ENCODE measurements at regions not wholly inside any gene's neighbourhood (a gene's known extent, or its start where the extent isn't known, plus 50 kb on each side); places are given as distances from the start of the nearest gene placed in this dataset.
A peak's percentile ranks its signal among the peaks of the same experiment; 100 is the strongest.
"Not testable (repeated sequence)": the region's sequence is repeated elsewhere in the genome, so short reads cannot be mapped to it uniquely, and the experiment has no call there.

DNA sequence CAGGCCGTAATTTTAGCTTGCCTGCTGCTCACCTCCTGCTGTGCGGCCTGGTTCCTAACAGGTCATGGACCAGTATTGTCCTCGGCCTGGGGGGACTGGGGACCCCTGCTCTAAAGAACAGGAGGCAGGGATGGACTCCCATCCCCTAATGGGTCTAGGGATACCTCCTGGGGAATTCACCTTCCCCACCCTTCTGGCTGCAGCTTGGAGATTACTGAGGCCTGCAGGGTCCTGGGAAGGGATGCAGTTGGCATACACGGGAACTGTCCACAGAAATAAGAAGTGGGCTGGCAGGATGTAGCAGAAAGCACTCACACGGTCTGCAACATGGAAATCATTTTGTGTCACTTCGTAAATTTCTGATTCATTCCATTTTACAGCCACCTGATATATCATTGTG, 123.0 kb downstream of the C16orf95 start:
- DNase-seq (ENCODE audit: low read depth in 2 of 2): no peak

DNA sequence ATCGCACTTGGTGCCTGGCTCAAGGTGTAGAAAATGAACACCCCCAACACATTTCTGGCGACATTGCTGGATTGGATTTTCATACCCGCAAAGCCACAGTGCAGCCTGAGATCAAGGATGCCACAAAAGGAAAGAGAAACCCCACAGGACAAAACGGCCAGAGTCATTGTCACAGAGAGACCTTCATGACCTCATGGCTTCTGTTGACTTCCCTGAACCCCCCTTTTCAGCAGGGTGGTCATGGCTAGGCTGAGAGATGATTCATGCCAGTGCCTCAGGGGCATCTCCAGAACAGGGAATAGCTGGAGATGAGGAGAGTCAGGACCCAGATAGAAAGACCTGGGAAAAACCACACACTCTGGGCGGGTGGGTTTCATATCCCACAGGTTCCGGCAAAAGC, 122.0 kb downstream of the C16orf95 start:
- DNase-seq (ENCODE audit: low read depth in 2 of 2): no peak

DNA sequence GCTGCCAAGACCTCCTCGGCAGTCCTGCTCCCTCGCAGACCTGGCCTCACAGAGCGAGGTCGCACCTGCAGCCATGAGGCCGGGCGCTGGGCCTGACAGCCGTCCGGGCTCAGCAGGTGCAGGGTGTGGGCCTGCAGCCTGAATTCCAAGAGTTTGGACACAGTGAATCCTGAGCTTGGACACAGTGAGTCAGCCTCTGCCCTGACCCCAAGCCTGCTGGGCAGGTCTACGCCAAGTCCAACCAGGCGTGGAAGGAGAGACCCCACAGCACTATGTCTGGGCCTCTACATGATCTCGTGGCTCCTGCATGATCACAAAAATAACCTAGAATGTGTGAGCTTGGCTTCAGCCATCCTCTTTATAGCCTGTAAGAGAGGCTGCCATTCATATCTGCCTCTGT, 121.0 kb downstream of the C16orf95 start:
- DNase-seq (ENCODE audit: low read depth in 2 of 2): no peak

DNA sequence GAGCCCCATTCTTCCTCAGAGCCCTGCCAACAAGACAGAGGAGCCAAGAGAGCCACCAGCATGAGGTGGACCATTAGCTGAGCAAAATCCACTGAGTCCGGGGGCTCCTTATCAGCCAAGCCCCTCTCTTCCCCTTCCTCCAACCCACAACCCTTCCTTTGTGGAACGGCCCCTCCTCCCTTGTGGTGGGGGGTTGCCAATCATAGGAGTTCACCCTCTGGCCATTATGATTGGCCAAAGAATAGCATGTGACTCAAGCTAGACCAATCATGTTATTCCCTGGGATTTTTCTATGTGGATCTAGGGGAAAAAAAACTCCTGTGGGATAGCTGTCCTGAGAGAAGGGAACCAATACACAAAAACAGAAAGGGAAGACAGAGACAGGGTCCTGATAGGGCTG, 120.5 kb downstream of the C16orf95 start:
- no peak for DNase-seq (ENCODE audit: low read depth in 2 of 2)

DNA sequence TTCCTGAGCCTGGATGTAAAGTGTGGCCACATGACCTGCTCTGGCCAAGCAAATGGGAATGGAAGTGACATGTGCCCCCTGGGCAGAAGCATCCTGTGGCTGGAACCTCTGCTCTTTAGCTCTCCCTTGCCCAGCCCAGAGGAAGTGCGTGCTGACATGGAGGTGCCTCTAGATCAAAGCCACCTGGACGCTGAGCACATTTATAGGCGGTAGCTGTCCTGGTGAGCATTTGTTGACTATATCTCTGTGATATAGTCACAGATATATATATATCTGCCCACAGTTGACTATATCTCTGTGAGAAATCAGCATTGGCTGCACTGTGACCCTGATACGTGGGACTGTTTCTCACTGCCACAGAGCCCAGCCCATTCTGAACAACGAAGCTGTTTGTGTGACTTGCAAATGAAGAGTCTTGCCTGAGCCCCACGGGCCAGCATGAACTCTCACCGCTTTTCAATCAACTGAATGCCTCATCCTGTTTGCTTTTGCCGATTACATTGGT, 118.8 kb downstream of the C16orf95 start:
- DNase-seq (ENCODE audit: low read depth in 2 of 2): no peak

DNA sequence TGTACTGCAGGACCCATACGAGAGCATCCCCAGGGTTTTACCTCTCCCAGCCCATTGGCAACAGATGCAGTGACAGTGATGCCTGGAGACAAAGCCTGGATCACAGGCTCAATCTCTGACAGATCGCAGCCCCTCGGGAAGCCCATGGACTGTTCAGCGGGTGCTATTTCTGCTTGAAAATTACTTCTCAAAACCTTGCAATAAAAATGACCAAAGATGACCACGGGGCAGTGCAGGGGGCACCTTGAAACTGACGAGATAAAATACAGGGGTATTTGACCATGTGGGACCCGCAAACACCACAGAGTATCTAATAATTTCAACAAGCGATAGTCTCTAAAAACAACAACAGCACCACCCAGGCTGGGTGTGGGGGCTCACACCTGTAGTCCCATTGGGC, 118.3 kb downstream of the C16orf95 start:
- DNase-seq (ENCODE audit: low read depth in 2 of 2): no peak

DNA sequence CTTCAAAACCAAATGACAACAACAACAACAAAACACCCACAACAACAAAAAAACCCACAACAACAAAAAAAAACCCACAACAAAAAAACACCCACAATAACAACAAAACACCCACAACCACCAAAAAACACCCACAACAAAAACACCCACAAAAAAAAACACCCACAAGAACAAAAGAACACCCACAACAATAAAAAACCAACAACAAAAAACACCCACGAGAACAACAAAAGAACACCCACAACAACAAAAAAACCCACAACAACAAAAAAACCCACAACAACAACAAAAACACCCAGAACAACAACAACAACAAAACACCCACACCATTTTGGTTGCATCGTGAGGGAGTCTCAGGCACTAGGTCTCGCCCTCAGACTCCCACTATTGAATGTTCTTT, 117.8 kb downstream of the C16orf95 start:
- no peak for DNase-seq (ENCODE audit: low read depth in 2 of 2)

DNA sequence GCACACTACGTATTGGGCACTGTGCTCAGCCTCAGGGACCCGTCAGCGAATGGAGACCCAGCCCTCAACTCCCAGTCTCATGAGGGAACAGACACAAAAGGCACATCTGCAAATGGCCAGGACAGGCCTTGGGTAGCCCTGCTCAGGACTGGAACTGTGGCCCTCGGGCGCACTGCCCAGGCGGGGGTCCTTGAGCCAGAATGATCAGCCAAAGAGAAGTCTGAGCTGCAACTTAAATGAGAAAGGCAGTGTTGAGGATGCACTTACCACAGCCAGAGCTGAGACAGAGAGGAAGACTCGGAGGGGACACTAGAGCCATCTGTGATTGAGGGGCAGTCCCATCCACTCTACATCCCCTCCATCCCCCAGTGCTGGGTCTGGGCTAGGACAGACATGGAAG, 117.3 kb downstream of the C16orf95 start:
- DNase-seq (ENCODE audit: low read depth in 2 of 2): no peak

DNA sequence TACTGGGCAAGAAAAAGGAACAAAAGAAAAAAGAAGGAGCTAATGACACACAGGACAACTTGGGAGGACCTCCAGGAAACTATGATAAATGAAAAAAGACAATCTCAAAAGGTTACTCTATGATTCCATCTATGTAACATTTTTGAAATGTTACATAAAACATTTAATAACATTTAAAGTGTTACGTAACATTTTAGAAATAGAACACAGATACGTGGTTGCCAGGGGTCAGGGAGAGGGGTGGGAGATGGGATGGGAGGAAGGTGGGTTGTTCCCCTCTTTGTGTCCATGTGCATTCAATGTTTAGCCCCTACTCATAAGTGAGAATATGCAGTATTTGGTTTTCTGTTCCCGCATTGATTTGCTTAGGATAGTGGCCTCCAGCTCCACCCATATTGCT, 116.6 kb downstream of the C16orf95 start:
- no peak for DNase-seq (ENCODE audit: low read depth in 2 of 2)

DNA sequence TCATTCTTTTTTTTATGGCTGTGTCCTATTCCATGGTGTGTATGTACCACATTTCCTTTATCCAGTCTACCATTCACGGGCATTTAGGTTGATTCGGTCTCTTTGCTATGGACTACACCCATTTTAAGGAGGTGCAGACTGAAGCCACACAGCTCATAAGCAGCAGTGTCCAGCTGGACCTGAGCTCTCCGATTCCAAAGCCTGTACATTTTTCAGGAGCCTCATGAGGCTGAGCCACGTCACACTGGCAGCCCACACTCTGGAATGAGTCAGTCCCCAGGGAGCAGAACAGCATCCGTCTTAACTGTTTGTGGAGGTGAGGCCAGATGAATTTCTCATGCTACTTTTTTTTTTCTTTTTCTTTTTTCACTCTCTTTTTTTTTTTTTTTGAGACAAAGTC, 116.1 kb downstream of the C16orf95 start:
- DNase-seq (ENCODE audit: low read depth in 2 of 2): peak in 1 of 2 donors; percentile 86

DNA sequence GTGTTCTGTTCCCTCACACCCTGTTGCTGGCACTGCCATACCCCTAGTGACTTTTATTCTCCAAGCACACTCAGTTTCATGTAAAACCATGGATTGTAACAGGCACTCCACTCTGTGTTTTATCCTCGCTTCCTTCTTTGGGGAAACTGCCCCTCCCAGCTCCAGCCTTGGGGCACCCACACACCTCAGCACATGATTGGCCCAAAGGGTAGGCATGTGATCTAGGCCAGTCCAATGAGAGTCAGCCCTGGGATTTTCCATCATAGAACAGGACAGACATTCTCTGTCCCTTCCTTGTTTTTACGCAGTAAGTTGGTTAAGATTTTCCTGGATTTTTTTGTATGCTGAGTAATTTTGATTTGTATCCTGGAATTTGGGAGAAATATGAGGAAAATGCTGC, 115.4 kb downstream of the C16orf95 start:
- no peak for DNase-seq (ENCODE audit: low read depth in 2 of 2)

DNA sequence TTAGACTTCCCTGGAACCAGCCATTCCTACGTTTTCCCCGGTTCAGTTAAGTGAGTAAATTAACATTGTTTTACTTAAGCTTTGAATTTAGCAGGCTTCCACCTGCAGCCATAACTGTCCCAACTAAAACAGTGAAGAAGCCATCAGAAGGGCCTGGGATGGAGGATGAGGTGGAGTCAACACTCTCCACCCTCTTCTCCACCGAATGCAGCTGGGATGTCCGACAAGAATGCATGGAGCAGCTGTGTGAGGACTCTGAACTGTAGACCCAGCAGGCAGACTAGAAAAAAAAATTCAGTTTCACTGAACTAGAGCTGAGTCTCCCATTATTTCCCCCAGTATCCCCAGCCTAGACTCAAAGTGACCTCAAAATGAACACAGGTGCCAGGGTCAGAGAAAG, 114.8 kb downstream of the C16orf95 start:
- no peak for DNase-seq (ENCODE audit: low read depth in 2 of 2)

DNA sequence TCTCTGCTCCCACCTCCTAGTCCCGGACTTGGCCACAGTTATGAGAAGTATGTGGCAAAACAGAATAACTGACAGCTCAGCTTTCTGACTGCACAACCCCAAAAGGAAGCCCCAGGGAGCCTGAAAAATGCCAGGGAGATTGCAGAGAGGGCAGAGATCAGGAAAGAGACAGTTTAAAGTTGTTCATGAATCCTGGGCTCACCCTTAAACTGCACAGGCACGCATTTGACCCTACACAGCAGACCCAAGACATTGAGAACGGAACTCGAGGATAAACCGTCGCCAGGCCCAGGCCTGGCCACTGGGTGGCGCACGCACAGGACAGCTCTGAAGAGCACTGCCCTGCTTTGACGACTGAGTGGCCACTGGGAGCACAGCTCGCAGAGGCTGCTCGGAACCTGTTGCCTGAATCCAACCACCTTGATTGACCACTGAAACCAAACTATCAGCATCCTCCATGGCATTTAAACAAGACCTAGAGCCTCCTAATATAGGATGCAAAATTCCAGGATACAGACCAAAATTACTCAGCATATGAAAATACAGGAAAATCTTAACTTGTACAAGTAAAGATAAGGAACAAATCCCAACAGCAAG, 114.0 kb downstream of the C16orf95 start:
- peak; percentile 37 to 72 for DNase-seq (ENCODE audit: low read depth in 2 of 2)

DNA sequence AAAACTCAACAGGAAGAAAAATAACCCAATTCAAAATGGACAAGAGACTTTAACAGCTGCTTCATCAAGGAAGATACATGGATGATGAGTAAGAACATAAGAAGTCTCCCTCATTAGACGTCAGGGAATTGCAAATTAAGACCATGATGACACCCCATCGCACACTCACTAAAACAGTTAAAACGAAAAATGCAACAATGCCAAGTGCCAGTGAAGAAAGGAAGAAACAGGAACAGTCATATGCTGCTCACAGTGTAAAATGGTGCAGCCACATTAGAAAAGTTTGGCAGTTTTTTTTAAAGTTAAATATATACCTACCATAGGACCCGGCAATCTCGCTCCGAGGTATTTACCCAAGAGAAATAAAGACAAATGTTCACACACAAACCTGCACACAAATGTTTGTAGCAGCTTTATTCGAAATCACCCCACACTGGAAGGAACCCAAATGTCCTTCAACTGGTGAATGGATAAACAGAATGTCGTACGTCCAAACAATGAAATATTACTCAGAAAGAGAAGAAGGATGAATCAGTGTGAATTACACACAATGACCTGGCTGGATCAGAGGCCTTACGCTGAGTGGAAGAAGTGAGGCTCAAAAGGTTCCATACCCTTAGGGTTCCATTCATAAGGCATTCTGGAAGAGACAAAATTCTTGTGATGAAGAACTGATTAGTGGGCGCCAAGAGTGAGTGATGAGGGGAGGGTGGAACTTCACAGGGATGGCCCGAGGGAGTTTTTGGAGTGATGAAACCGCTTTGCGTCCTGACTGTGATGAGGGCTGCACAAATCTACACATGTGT, 110.3 kb downstream of the C16orf95 start:
- no peak for DNase-seq (ENCODE audit: low read depth in 2 of 2)

DNA sequence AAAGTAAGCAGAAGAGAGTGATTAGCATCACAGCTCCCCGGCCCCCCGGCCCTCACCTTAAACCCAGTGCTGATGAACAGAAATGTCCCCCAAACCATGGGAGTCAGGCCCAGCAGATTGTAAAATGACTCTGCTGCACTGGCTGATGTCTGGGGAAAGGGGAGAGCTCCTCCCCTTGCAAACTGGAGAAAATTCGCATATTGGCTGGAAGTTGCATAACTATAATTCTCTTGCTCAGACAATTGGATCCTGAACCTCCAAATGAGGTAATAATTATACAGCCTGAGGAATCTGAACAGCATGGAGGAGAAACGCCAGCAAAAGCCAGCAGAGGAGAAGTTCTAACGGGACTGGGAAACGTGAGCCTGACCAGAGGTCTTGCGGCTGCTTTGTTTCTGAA, 109.7 kb downstream of the C16orf95 start:
- no peak for DNase-seq (ENCODE audit: low read depth in 2 of 2)

DNA sequence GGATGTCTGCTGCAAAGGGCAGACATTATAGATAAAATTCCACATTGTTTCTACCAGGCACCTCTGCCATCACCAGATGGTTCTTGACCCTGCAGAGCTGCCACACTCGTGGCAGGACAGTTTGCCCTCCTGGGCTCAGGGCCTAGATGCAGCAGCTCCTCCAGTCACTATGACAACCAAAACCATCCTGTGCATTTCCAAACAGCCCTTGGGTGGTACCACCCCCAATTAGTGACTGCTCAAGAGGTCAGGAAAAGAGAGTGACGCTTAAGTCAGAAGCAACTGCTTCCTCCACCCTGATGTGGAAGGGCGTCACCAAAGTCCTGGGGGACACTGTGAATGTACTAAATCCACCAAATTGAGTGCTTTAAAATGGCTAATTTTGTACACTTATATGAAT, 109.2 kb downstream of the C16orf95 start:
- DNase-seq (ENCODE audit: low read depth in 2 of 2): no peak

DNA sequence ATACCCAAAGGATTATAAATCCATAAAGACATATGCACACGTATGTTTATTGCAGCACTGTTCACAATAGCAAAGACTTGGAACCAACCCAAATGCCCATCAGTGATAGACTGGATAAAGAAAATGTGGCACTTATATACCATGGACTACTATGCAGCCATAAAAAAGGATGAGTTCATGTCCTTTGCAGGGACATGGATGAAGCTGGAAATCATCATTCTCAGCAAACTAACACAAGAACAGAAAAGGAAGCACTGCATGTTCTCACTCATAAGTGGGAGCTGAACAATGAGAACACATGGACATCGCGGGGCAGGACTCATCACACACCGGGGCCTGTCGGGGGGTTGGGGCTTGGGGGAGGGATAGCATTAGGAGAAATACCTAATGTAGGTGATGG, 108.2 kb downstream of the C16orf95 start:
- not testable (repeated sequence) for DNase-seq (ENCODE audit: low read depth in 2 of 2)

DNA sequence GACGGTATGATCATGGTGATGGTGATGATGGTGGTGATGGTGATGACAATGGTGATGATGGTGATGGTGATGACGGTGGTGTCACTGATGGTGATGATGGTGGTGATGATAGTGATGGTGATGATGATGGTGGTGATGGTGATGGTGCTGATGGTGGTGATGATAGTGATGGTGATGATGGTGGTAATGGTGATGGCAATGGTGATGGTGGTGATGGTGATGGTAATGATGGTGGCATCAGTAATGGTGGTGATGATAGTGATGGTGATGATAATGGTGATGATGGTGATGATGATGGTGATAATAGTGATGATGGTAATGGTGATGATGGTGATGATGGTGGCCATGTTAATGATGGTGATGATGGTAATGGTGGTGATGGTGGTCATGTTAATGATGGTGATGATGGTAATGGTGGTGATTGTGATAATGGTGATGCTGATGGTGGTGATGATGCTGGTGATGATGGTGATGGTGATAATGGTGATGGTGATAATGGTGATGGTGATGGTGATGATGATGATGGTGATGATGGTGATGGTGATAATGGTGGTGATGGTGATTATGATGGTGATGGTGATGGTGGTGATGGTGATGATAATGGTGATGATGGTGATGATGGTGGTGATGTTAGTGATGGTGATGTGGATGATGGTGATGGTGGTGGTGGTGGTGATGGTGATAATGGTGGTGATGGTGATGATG, 107.2 kb downstream of the C16orf95 start:
- no peak for DNase-seq (ENCODE audit: low read depth in 2 of 2)

DNA sequence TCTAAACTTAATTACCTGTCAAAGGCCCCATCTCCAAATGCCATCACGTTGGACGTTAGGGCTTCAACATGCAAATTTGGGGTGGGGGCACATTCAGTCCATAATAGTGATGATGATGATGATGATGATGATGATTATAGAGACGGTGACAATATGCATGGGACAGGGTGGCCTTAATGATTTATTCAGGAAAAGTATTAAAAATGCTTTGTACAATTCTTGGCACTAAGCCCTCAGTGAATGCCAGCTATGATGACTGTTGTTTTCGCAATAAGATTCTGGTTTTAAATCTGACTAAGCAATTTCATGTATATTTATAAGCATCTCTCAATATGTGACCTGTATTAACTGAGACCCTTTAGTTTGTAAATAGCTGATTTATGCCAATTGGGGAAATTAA, 106.3 kb downstream of the C16orf95 start:
- peak; percentile 41 for DNase-seq (ENCODE audit: low read depth in 2 of 2)

DNA sequence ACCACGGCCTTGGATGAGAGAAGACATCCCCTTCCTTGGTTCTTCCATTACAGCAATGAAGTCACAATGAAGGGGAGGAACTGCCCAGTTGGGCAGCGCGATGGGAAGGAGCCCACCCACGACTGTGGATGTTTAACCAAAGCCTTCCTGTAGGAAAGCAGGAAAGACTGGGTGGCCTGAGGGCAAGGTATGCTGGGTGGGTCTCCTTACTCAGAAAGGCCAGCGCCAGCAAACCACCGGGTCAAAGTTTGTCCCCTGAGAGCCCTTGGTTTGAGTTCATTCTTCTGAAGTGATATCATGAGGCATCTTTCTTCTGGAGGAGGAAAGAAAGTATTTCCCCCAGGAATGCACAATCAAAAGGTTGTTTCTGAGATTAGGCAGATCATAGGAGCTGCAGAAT, 105.2 kb downstream of the C16orf95 start:
- DNase-seq (ENCODE audit: low read depth in 2 of 2): no peak

DNA sequence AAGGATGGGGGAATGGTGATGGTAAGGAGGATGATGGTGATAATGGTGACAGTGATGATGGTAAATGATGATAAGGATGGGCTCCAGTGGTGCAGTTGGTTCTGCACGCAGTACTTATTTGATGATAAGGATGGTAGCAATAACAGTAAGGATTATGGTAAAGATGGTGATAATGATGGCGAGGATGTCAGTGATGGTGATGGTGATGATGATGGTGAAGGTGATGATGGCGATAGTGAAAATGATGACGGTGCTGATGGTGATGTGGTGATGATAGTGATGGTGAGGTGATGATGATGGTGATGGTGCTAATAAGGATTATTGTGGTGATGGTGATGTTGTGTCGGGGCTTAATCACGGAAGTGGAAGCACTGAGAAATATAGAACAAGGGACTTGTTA, 103.7 kb downstream of the C16orf95 start:
- DNase-seq (ENCODE audit: low read depth in 2 of 2): no peak

DNA sequence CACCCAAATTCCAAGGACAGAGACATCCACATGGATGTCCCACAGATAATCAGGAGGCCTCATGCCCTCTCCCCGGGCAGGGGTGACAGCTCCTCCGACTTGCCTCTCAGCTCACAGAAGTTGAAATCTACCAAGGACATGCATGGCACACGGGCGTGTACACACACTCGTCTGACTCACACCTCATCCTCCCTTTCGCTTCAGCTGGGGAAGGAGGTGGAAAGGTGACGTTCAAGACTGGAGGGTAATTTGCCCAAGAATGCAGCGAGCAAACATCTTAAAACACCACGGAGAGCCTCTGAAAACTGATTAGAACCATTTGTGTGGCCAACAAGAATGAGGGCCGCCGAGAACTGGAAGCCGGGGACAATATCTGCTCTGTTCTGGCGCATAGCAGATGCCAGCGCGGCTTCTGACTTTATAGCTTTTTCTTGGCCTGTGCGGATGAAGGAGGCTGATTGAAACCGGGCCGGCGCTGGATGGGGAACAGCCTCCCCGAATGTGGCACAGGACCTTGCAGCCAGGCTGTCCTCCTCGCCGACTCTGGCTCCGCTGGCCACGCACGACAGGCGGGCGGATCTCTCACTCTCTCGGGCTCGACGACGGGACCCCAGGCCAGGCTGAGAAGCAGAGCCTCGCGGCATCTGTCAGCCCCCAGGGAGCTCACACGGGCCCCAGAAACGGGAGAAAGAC, 100.9 kb downstream of the C16orf95 start:
- DNase-seq (ENCODE audit: low read depth in 2 of 2): no peak
